ENCODE measurements at regions not wholly inside any gene's neighbourhood (a gene's known extent, or its start where the extent isn't known, plus 50 kb on each side); places are given as distances from the start of the nearest gene placed in this dataset.
"Not testable (repeated sequence)": the region's sequence is repeated elsewhere in the genome, so short reads cannot be mapped to it uniquely, and the experiment has no call there.

DNA sequence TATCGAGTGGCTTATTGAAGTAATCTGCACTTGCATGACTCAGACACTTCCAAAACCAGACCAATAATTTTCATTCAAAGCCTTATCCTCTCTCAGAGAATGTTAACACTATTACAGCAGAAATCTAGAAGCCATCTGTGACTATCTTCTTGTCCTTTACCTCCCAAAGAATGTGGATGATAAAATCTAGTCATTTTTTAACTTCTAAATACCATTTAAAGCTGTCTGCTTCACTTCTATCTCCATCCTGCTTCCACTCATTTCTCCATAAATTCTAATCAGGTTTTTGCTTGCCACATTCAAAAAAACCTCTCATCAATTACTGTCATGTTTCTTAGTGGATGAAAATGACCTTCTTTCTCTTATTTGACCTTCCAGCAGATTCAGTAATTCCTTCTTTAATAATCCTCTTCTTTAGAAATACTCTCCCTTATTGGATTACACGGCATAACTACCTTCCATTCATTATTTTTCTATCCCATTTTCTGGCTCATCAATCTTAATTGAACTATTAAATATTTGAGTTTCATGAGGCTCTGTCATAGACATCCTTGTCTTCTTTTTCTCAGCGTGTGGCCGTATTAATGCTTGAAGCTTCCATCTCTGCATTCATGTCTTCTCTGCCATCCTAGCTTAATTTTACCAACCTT is 1999.4 kb downstream of the MRPL39 start:
- ATAC-seq (no peak), DNase-seq (no peak)

DNA sequence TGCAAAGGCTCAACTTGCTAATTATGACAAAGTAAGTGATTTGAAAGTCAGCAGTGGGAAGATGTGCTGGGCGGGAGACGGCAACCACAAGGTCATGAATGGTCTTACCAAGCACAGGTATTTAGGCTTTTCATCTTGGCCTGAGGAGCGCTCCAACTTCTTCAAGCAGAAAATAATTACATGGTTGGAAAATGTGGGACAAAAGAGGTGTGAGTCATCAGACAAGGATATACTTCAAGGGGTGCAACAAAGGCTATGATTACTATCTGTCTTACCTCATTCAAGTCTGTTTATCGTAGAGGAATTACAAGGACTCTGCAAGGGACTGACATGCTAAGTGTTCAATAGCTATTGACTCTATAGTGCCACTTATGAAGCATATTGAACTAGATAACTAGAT is 2005.7 kb downstream of the MRPL39 start:
- no peak for ATAC-seq
- DNase-seq = no peak

DNA sequence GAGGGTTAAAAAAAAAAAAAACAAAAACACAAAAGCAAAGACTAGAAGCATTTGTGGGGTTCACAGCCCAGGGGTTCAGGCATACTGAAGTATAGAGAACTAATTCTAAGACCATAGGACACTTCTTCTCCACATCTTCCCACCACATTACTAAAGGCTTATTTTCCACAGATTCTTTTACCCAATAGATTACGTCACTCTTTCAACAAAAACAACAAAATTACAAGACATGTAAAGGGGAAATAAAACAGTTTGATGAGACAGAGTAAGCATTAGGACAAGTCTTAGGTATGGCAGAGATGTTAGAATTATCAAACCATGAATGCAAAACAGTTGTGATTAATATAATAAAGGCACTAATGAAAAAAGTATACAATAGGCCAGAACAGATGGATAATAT is 2013.7 kb downstream of the MRPL39 start:
- ATAC-seq (no peak), DNase-seq (no peak)

DNA sequence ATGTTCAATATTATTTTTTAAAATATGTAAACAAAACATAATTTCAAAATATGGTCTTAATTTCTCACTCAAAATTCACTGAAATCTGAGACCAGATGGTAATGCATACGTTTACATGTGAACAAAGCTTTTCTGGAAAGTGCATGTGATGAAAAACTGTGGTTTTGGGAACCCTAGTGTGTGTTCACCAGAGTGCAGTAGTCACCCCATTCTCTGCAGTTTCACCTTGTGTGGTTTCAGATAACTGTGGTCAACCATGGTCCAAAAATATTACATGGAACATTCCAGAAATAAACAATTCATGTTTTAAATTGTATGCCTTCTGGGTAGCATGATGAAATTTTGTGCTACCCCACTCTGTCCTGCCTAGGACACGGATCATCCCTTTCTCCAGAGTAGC is 2021.9 kb downstream of the MRPL39 start:
- DNase-seq (no peak), ATAC-seq (no peak)

DNA sequence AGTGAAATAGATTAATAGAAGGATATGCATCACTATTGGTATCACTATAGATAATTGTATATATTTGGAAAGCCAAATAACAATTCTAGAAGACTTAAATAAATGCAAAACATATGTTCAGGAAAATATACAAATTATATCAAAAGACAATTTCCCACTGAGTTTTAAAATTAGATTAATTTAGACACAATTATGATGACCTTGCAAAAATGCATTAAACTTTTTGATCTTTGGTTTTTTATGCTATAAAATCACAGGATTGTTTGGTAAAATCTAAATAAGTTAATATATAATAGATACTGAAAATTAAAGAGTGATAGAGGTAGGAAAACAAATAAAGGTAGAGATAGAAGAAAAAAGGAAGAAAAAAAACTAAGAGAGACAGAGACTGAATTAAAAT is 2027.7 kb downstream of the MRPL39 start:
- no peak for DNase-seq
- ATAC-seq = no peak

DNA sequence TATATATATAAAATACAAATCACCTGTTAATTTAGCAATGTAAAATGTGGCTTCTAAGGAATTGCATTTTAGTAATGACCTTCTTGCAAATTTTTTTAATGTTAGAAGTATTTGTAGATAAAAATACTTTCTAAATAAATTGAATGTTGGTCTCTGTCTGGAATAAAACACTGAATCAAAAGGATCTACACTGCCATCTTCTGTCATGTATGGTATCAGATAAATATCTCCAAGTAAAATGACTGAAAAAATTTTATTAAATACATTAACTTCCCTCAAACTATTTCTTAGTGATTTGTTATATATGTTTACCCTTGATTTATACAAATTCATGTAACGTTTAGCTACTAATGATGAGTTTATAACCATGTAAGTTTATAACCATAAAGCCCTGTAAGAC is 2029.3 kb downstream of the MRPL39 start:
- ATAC-seq (no peak), DNase-seq (no peak)

DNA sequence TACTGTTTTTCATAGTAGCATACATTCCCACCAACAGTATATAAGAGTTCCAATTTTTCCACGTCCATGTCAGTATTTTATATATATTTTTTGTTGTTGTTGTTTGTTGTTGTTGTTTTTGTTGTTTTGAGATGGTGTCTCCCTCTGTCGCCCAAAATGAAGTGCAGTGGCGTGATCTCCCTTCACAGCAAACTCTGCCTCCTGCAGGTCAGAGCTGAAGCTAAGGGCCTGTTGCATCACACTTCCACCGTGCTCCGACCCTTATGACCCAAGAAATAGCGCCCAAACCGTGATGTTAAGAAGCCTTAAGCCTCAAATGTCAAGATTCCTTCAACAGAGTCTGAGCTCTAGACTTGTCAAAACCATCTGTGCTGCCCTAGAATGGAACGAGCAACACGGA is 2032.3 kb downstream of the MRPL39 start:
- DNase-seq = no peak

DNA sequence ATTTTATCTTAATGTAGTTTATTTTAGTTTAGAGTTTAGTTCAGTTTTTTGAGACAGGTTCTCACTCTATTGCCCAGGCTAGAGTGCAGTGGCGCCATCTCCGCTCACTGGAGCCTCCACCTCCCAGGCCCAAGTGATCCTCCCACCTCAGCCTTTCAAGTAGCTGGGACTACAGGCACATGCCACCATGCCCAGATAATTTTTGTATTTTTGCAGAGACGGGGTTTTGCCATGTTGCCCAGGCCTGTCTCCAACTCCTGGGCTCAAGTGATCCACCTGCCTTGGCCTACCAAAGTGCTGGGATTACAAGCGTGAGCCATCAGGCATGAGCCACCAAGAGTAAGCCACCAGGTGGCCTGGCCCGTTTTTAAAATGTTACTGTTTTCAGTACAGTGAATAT is 2058.4 kb downstream of the MRPL39 start:
- not testable (repeated sequence) for DNase-seq, ATAC-seq

More for the DNA sequence above, 2032.3 kb downstream of the MRPL39 start:
- no peak for ATAC-seq

DNA sequence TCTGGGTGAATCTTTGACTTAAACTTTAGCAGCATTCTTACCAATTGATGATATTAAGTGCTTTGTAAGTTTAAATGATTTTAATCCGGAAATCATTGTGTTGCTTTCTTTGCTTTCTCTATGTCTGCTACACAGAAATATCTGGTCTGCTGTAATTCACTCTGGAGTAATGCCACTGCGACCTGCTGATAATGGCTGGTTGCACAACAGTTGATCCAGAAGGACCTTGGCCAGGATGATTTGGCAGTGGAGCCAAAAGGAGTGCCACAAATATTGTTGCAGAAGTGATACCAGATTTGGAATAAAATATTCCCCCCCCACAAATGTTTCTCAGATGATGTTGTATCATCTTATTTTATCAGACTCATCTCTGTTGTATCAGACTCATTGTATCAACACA is 2063.9 kb downstream of the MRPL39 start:
- no peak for ATAC-seq
- DNase-seq = no peak

DNA sequence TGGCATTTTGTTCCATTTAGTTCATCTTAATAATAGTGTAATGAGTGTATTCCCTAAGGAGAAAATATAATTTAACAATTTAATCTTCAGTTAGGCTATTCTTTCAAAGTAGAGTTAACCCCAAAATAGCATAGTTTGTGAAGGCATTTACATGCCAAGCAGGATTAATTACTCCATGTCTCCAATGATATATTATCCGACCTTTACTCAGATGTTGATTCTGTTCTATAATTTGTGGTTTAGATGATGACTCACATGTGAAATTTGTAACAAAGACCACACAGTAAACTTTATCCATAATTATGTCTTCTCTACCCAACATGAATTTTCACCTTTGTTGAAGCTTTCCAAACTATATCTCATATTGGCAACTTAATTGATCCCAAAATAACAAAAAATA is 2065.2 kb downstream of the MRPL39 start:
- ATAC-seq (no peak), DNase-seq (no peak)

DNA sequence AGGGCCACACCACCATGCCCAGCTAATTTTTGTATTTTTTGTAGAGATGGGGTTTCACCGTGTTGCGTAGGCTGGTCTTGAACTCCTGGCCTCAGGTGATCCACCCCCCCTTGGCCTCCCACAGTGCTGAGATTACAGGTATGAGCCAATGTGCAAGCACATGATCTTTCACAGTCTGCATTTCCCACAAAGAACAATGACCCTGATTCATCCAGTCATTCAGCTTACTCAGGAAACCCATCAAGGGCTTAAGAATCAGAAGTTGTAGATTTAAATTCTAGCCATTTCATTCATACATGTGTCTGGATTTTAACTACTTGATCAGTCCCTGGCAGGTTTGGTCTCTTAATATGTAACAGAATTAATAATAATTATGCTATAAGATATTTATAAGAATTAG is 2065.7 kb downstream of the MRPL39 start:
- ATAC-seq (no peak), DNase-seq (no peak)

DNA sequence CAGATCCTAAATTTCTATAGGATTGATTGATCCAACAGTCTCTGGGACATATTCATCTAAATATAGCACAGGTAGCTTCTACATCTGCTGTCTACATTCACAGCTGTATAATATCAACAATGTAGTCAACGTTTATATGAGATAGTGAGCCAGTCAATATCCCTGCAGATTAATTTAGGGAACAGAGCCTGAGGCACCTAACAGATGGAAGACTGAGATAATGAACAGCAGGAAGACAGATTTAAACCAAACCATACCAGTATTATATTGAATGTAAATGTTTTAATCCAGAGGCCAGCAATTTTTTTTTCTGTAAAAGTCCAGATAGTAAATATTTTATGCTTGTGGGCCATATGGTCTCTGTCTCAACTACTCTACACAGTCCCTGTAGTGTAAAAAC is 2072.4 kb downstream of the MRPL39 start:
- no peak for ATAC-seq

DNA sequence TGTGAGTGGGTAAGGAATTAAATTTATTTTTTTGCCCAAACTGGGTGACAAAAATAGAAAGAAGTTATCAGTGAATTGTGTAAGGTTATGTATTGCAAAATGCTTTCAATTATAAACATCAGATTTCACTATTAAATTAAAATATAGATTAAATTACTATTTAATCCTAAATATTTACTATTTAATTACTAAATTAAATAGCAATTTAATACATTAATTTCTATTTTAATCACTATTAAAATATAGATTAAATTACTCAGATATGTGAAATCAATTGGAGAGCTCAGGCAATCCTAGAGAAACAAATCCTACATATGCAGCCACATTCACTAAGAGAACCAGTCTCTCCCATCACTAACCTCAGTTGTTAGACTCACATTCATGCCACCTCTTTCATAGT is 2075.8 kb downstream of the MRPL39 start:
- DNase-seq (no peak), ATAC-seq (no peak)

More for the DNA sequence above, 2072.4 kb downstream of the MRPL39 start:
- DNase-seq = no peak

DNA sequence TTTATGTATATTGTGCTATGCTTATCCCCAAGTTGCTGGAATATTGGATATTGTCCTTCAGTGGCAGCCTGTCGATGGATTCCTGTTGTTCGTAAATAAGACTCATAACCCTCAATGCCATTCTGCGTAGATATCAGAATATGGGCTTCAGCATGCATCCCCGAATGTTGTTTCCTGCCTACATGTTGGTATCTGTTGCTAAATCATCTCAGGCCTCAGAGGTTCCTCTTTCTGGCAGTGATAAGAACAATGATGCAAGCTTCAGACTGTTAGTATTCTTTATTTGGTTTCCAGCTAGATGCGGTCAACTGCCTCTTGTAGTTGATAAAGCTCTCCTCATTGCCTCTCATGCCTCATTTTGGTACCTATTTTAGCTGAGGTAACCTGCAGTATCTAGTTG is 2082.6 kb downstream of the MRPL39 start:
- no peak for DNase-seq
- no peak for ATAC-seq

DNA sequence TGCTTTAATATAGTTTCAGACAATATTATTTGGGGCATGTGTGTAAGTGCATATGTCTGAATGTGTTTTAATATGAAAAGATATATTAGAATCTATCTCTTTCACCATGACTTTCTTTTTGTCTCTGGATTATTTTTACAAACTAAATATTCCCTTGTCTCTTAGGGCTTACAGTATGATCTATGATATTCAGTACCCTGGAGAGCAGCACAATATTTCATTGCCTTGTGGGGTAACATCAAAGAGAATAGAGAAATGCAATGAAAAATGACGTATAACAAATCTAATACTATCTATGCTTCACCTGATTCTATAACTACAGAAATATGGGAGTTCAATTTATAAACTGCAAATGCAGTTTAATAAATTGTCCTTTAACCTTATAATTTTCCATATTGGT is 2084.5 kb downstream of the MRPL39 start:
- DNase-seq = no peak
- ATAC-seq = no peak

DNA sequence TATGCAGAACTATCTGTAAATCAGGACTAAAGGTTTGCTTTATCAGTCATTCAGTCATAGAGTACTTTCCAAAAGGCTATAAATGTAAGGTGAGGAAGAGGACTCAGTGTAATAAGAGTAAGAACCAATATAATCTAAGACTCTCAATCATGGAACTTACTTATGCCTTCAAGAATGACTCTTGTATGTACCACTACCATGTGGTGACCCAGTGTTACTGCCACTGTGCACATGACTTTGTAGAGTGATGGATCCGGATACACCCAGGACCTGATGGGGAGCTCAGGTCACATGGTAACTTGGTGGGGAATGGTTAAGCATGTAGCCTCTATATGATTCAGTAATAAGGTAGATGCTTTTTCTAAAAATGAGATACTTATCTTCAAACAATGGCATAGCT is 2099.8 kb downstream of the MRPL39 start:
- no peak for DNase-seq

DNA sequence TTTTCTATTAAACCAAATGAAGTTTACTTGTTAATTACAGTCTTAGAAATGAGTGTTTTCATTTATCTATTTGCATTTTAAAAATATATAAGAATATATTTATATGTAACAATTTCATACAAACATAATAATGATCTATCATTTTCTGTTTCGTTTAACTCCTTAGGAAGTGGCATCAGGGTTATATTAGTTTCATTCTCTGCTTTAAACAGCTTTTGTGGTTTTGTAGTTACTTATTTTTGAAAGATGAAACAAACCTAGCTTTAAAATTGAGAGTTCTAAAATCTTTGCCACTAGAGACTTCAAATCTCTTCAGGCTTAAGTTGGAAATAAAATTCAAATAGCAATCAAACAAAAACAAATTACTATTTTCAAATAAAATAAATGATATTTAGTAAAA is 2110.6 kb downstream of the MRPL39 start:
- no peak for DNase-seq
- no peak for ATAC-seq

More for the DNA sequence above, 2099.8 kb downstream of the MRPL39 start:
- ATAC-seq = no peak

DNA sequence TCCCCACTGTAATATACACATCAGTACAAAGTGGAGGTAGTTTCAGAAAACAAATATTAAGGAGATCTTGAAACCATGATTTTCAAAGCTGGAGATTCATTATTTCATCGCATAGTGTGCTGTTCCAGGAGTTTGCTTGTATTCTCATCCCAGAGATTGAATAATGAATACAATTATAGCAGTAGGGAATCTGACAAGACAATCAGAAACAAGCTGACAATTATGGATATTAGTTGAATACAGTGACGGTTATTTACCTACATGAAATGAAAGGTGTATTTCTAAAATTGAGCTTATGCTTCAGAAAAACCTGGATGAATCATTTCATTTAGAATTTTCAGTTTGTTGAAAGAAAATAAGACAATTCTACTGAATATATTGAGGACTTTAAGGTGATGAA is 2119.0 kb downstream of the MRPL39 start:
- DNase-seq (no peak), ATAC-seq (no peak)

DNA sequence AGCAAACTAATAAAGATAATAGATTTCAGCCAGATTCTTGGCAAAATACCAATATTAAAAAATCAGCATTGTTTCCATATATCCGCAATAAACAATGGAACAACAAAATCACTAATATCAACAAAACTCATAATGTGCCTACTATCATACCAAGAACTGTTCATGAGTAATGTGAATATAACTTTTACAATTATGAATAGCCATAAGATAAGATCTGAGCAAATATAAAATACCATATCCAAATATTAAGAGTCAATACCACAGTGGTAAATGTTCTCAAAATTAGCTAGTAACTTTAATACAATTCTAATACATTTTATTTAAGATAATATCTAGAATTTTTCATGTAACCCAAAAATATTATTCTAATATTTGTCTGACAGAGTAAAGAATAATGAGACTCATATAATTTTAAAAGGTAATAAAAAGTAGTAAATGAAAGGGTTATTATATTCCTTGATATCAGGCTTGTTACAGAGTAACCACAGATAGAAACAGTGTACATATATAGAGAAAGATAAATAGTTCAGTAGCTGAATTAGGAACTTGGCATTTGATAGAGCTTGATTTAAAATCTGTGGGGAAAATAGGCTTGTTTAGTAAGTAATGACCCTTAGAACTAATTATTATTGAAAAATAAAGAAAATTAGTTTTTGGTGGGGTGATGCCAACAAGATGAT is 2126.6 kb downstream of the MRPL39 start:
- ATAC-seq (no peak), DNase-seq (no peak)

DNA sequence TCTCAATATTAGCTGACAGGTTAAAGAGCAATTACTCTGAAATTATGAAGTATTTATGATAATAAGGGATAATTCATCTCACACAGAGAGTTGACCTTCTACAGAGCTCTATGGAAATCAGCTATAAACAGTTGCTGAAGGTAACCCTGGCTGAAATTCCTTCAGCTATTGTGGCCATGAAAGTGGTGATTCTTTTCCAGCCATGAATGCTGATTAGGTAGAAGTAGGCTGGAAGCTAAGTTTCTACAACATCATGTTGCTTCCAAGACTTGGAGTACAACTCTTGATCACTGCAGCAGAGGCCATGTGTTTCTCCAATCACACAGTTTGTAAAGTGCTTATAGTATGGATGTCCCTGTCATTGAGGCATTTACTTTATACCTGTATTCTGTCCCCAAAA is 2128.9 kb downstream of the MRPL39 start:
- ATAC-seq = no peak
- DNase-seq = no peak

DNA sequence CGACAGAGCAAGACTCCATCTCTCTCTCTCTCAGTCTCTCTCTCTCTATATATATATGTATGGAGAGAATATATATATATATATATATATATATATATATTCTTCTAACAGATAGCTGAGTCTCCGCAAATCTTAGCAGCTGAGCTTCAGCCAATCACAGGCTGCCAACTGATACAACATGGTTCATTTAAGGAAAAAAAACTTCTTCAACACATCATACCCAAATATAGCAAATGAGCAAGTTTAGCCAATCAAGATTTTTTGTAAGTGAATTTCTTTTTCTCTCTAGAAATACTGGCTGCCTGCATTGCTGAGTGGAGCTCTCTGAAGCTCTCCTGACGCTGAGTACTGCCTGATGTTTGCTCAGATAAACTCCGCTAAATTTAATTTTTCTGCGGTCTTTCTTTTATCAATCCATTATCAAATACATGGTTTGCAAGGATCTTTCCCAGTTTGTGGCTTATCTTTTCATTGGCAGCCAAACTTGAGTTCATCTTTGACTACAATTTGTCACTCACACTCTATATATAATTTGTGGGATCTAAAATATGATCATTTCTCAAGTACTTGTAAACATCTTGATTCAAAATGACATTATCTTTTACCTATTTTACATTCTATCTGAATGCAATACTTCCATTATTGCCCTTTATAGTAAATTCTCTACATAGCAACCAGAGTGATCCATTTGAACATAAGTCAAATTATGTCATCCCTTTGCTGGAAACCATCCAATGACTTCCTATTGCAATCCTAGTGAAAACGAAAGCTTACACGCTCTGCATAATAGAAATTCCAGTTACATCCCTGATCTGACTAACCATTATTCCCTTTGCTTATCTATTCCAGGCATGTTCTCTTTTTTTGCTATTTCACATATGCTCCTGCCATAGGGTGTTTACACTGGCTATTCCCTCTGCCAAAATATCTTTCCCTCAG is 2131.7 kb downstream of the MRPL39 start:
- ATAC-seq = no peak
- DNase-seq = no peak

DNA sequence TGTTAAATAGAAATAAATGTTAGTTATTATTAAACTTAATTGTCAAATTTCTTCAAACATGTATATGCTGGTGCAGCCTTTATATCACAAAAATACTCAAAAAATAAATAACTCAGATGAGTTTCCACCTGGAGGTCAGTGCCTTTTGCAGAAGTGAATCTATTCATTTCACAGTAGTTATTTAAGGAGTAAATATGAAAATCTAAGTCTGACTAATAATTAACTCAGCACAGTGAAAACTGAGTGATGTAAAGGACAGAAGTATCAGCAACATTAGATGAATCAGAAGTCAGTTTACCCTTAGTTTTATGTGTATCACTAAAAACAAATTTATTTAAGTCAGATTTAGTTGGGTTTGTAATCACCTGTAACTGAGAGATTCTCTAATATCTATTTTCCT is 2135.4 kb downstream of the MRPL39 start:
- ATAC-seq (no peak), DNase-seq (no peak)

DNA sequence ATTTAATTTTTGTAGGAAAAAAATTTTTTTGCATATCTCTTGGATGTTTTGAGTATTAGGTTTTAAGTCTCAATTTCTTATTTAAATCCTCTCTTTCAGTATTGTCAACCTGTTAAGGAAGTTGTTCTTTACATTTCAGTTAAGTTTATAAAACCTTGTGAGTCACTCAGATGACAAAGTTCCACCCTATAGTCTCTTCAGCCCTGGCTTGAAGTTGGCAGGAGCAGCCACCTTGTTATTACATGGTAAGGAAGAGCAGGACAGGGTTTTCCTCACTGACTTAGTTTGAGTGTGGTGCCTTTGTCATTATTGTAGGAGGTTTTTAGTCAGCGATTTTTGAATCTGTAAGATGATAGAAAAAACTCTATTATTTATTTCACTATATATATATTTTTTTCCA is 2143.9 kb downstream of the MRPL39 start:
- DNase-seq (no peak), ATAC-seq (no peak)
